ENCODE measurements at regions not wholly inside any gene's neighbourhood (a gene's known extent, or its start where the extent isn't known, plus 50 kb on each side); places are given as distances from the start of the nearest gene placed in this dataset.

DNA sequence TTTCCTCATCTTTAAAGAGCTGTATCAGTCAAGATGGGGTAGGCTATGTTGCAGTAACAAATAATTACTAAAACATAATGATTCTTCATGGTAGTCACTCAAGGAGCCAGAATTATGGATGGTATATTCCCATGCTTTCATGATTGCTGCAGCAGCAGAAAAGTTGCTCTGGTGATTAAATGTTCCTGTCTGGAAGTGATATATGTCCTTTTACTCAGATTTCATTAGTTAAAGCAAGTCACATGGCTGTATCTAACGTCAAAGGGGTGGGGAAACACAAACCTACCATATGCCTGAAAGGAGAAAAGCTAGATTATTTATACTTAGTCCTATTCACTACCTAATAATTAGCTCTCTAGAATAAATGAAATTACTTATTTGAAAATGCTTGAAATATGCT is 594.7 kb downstream of the SOX5 start:
- no peaks in the 10 kb centered on the region for H3K9me3 ChIP-seq (replicated peaks)
- TF ChIP-seq, protein P1, sequence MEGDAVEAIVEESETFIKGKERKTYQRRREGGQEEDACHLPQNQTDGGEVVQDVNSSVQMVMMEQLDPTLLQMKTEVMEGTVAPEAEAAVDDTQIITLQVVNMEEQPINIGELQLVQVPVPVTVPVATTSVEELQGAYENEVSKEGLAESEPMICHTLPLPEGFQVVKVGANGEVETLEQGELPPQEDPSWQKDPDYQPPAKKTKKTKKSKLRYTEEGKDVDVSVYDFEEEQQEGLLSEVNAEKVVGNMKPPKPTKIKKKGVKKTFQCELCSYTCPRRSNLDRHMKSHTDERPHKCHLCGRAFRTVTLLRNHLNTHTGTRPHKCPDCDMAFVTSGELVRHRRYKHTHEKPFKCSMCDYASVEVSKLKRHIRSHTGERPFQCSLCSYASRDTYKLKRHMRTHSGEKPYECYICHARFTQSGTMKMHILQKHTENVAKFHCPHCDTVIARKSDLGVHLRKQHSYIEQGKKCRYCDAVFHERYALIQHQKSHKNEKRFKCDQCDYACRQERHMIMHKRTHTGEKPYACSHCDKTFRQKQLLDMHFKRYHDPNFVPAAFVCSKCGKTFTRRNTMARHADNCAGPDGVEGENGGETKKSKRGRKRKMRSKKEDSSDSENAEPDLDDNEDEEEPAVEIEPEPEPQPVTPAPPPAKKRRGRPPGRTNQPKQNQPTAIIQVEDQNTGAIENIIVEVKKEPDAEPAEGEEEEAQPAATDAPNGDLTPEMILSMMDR (IDR thresholded peaks at IDR 0.05; ENCODE audit: borderline replicate concordance) = no peak
- H3K27me3 ChIP-seq (ENCODE audit: low read depth) = no peaks in the 10 kb centered on the region
- no peak overlapping the region for H3K27ac ChIP-seq (replicated peaks)
- DNase-seq = no peak
- intact Hi-C loops (cut with micrococcal nuclease) = no loop called here
- H3K4me1 ChIP-seq = no peaks in the 10 kb centered on the region
- no peak overlapping the region for H3K4me3 ChIP-seq
- H3K36me3 ChIP-seq = no peaks in the 10 kb centered on the region

DNA sequence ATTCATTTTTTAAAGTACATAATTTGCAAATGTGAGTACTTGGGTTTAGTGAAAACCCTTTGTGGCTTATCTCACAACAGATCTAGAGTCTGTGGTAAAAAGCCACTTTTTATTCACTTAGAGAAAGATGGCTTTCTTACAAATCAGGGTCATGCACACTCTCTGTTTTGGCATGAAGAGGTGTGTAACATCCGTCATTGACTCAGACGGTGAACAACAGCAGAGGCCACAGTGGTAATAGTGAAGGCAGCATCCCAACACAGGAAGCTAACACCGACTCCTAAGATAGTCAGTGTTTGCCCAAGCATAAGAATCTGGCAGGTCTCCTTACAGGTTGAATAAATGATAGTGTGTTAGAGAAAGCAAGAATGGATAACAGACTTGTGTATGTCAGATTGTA is 593.0 kb downstream of the SOX5 start:
- no peak for DNase-seq
- H3K27ac ChIP-seq (replicated peaks) = no peak overlapping the region
- H3K4me1 ChIP-seq = no peaks in the 10 kb centered on the region
- TF ChIP-seq, protein P1 (IDR thresholded peaks at IDR 0.05; ENCODE audit: borderline replicate concordance) = no peak
- H3K36me3 ChIP-seq = no peaks in the 10 kb centered on the region
- H3K27me3 ChIP-seq (ENCODE audit: low read depth) = no peaks in the 10 kb centered on the region
- H3K4me3 ChIP-seq = no peak overlapping the region
- no peaks in the 10 kb centered on the region for H3K9me3 ChIP-seq (replicated peaks)
- intact Hi-C loops (cut with micrococcal nuclease) = no loop called here

DNA sequence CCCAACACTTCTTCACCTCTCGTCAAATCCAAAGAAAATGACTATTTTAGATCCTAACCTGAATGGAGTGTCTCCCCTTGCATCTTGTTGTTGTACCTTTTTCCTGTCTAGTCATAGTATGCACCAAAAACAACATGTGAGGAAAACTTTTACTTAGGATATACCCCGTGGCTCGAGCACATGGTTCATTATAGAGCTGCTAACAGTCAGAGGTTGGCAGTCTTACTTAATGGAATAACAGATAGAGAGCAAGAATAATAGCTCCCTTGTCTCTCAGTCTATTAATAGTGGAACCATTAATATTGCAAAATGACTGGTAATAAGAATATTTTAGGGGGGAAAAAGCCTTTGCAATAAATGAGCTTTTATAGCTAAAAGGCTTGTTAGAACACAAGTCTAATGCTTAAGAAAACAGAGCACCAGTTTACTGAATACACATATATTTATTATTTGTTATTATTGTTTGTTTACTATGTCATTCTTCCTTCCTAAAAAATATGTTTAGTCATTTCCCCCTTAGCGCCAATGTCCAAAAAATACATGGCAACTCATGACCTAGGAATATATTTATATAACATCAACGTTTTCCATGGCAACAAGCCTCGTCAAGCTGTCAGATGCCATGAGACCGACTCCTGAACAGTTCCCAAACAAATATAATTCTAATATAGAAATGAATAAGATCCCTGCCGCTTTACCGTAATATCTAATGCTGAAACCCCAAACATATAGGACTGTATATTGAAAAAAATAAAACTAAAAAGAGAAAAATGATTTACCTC is 592.4 kb downstream of the SOX5 start:
- Histone ChIP-seq H3K27me3 (ENCODE audit: low read depth) (no peaks in the 10 kb centered on the region), H3K4me1 (no peaks in the 10 kb centered on the region), H3K36me3 (no peaks in the 10 kb centered on the region), H3K27ac (replicated peaks) (no peak overlapping the region), H3K4me3 (no peak overlapping the region), H3K9me3 (replicated peaks) (no peaks in the 10 kb centered on the region)
- intact Hi-C loops (cut with micrococcal nuclease) = no loop called here
- no peak for DNase-seq
- TF ChIP-seq, protein P1 (IDR thresholded peaks at IDR 0.05; ENCODE audit: borderline replicate concordance) = no peak

DNA sequence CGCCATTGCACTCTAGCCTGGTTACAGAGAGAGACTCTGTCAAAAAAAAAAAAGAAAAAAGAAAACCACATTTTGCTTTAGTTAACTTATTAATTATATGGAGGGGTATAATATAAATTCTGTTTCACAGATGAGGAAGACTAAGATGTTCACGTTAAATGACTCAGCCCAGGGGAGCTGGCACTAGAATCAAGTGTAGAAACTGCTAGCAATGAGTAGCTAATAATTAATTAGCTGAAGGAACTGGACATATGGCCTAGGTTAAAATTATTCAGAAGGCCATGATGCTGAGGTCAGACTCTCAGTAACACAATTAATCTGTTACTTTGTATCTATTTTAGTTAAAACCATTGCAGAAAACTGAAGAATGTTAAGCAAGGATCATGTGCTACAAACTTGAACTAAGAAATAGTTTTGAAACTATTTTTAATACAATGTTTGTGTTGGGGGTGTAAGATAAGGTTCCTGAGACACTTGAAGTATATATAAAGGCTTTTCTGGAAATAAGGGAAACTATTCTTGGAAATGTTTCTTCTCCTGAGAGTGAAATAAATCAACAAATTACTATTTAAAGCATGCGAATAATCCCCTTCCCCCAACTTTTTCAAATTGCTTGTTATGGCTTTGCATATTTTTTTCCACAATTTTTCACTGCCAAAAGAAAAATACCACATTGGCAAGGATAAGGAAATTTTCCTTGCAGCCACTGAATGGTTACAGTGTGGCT is 589.3 kb downstream of the SOX5 start:
- Histone ChIP-seq H3K36me3 (no peaks in the 10 kb centered on the region), H3K9me3 (replicated peaks) (peaks cover 8% of the 10 kb centered on the region), H3K4me3 (no peak overlapping the region), H3K27me3 (ENCODE audit: low read depth) (no peaks in the 10 kb centered on the region), H3K4me1 (no peaks in the 10 kb centered on the region), H3K27ac (replicated peaks) (peak overlapping the region; percentile 14)
- intact Hi-C loops (cut with micrococcal nuclease) = no loop called here
- TF ChIP-seq, protein P1 (IDR thresholded peaks at IDR 0.05; ENCODE audit: borderline replicate concordance) = no peak
- DNase-seq = no peak

DNA sequence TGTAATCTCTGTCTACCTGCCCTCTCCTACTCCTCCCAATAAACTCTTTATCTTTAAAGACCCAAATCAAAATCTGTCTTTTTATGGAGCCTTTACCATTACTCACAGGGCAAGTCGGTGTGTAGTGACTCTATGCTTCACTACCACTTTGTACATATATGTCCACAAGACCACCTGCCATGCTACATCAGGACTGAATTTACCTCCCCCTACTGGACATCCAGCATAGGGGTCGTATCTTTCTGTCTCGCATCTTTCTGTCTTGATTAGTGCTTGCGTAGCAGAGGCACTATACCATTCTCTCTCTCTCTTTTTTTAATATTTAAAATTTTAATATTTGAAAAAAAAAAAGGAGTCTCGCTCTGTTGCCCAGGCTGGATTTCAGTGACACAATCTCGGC is 587.5 kb downstream of the SOX5 start:
- H3K36me3 ChIP-seq = no peaks in the 10 kb centered on the region
- no peaks in the 10 kb centered on the region for H3K27me3 ChIP-seq (ENCODE audit: low read depth)
- DNase-seq = no peak
- intact Hi-C loops (cut with micrococcal nuclease) = no loop called here
- TF ChIP-seq, protein P1 (IDR thresholded peaks at IDR 0.05; ENCODE audit: borderline replicate concordance) = no peak
- no peaks in the 10 kb centered on the region for H3K4me1 ChIP-seq
- H3K9me3 ChIP-seq (replicated peaks) = peaks cover 8% of the 10 kb centered on the region
- H3K27ac ChIP-seq (replicated peaks) = no peak overlapping the region
- H3K4me3 ChIP-seq = no peak overlapping the region

Measured in left ventricle myocardium inferior (tissue), 1 donor.